ENCODE measurements at regions not wholly inside any gene's neighbourhood (a gene's known extent, or its start where the extent isn't known, plus 50 kb on each side); places are given as distances from the start of the nearest gene placed in this dataset.
A peak's percentile ranks its signal among the peaks of the same experiment; 100 is the strongest.

- DNase-seq = no peak
These were observed 280.0 kb upstream of the E2F7 start for GRCh38 chr12:77345336-77345735.

GRCh38 chr12:77344651-77345050 lies 279.3 kb upstream of the E2F7 start:
- no peak for DNase-seq

- DNase-seq = no peak
These were observed 277.9 kb upstream of the E2F7 start for GRCh38 chr12:77343291-77343690.

- DNase-seq = no peak
These were observed 276.9 kb upstream of the E2F7 start for GRCh38 chr12:77342253-77342652.

- DNase-seq = no peak
These were observed 274.2 kb upstream of the E2F7 start for GRCh38 chr12:77339610-77340009.

- DNase-seq = no peak
These were observed 272.0 kb upstream of the E2F7 start for GRCh38 chr12:77337362-77337761.

- no peak for DNase-seq
These were observed 269.4 kb upstream of the E2F7 start for GRCh38 chr12:77334806-77335205.

GRCh38 chr12:77328326-77328725 lies 263.0 kb upstream of the E2F7 start:
- no peak for DNase-seq

- DNase-seq = peak; percentile 41
These were observed 260.3 kb upstream of the E2F7 start for GRCh38 chr12:77325511-77326236.

- DNase-seq = peak; percentile 82
These were observed 259.5 kb upstream of the E2F7 start for GRCh38 chr12:77324763-77325468.

GRCh38 chr12:77324416-77324762 lies 259.0 kb upstream of the E2F7 start:
- no peak for DNase-seq

- DNase-seq = no peak
These were observed 258.5 kb upstream of the E2F7 start for GRCh38 chr12:77323788-77324415.

- DNase-seq = no peak
These were observed 253.8 kb upstream of the E2F7 start for GRCh38 chr12:77319166-77319565.

- DNase-seq = no peak
These were observed 250.0 kb upstream of the E2F7 start for GRCh38 chr12:77315407-77315806.

- DNase-seq = no peak
These were observed 249.1 kb upstream of the E2F7 start for GRCh38 chr12:77314378-77315052.

- no peak for DNase-seq
These were observed 242.7 kb upstream of the E2F7 start for GRCh38 chr12:77308056-77308455.

- DNase-seq = no peak
These were observed 235.4 kb upstream of the E2F7 start for GRCh38 chr12:77300811-77301210.

- no peak for DNase-seq
These were observed 234.7 kb upstream of the E2F7 start for GRCh38 chr12:77299910-77300669.

- DNase-seq = no peak
These were observed 233.6 kb upstream of the E2F7 start for GRCh38 chr12:77299001-77299400.

GRCh38 chr12:77294016-77294415 lies 228.6 kb upstream of the E2F7 start:
- no peak for DNase-seq

- DNase-seq = no peak
These were observed 209.6 kb upstream of the E2F7 start for GRCh38 chr12:77274926-77275325.

- no peak for DNase-seq
These were observed 208.5 kb upstream of the E2F7 start for GRCh38 chr12:77273898-77274297.

- DNase-seq = no peak
These were observed 191.6 kb upstream of the E2F7 start for GRCh38 chr12:77256956-77257355.

Data from NCI-H2227 treated with DMSO at 0.1 percent for 48 hours (cell line).